Stimulated activated CD4-positive, alpha-beta T cell treated with anti-CD3 and anti-CD28 coated beads, Interleukin-2, amount 100 ng/mL, for 24 hours (primary cell): ENCODE measurements at regions not wholly inside any gene's neighbourhood (a gene's known extent, or its start where the extent isn't known, plus 50 kb on each side); places are given as distances from the start of the nearest gene placed in this dataset.

Experiments
- DNase-seq, 2 donors: peaks; one replicate each; pipeline ENCODE4 v3.0.0-alpha.2; 2020

DNA sequence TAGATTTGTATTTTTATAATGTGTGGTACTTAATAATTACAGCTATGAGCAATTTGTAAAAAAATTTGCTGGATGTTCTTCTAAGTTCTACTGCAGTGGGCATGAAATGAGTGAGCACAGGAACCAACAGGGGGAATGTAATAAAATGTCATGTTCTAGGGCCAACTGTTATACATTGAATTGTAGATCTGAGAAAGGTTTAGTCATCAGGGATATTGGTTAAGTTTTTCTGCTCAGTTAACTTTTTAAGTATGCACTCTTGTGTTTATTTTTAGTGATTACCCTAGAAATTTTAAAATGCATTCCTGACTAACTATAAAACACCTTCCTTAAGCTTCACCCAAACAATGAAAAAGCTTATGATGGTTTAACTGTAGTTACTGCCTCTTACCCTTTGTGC is 101.8 kb downstream of the CAND1 start:
- DNase-seq, result no peak

- no peak for DNase-seq
Measured at GRCh38 chr12:67377021-67377420, 107.9 kb downstream of the CAND1 start.

GRCh38 chr12:67377541-67377940 is 108.4 kb downstream of the CAND1 start:
- DNase-seq, result no peak

GRCh38 chr12:67382241-67382871 is 113.2 kb downstream of the CAND1 start:
- no peak for DNase-seq

DNA sequence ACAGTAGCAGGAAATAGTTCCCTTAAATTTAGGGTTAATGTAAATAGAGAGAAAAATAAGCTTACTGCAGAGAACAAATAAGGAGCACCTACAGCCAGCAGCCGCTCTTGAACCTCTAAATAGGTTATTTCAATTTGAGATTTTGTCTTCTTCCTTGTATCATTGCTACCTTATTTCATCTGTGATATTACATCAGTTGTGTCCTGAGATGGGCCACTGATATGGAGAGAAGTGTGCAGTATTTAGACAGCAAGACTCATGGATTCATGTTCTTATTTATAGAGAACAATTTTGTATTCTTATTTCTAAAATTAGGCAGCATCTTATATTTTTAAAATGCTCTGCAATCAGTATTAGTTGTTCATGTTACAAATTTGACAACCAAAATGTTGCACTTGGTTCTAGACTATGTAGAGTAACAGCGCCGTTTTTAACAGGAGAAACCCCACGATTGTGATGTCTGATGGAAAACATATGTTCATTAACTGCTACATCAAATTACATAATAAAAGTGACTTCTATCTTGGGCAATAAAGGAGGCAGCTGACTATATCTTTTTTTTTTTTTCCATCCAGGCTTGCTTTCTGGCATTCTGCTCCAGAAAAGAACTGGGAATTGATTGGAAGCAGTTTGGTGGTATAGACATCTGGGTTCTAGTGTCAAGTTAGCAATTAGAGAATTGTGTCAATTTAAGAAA is 117.9 kb downstream of the CAND1 start:
- DNase-seq, result no peak

- no peak for DNase-seq
Measured at GRCh38 chr12:67388331-67389138, 119.4 kb downstream of the CAND1 start.

GRCh38 chr12:67390273-67390672 is 121.1 kb downstream of the CAND1 start:
- DNase-seq, result no peak

GRCh38 chr12:67391034-67391433 is 121.9 kb downstream of the CAND1 start:
- DNase-seq, result no peak

GRCh38 chr12:67391656-67392055 is 122.5 kb downstream of the CAND1 start:
- no peak for DNase-seq

DNA sequence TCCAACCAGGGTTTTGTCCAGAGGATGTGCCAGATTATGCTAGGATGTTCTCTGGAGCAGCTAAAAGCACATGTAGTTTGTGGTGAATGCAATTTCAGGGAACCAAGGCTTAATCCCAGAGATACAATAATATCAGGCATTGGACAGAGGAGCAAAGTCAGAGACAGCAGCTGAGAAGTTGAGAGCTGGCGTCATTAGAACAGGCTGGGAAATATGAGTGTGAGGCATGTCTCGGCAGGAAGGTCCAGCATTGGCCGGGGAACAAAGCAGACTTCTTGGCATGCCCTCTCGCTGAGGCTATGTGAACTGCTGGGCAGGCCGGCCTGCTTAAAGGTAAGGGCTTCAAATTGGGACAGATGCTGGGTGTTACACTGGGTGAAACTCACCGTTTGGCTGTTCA is 125.4 kb downstream of the CAND1 start:
- no peak for DNase-seq

DNA sequence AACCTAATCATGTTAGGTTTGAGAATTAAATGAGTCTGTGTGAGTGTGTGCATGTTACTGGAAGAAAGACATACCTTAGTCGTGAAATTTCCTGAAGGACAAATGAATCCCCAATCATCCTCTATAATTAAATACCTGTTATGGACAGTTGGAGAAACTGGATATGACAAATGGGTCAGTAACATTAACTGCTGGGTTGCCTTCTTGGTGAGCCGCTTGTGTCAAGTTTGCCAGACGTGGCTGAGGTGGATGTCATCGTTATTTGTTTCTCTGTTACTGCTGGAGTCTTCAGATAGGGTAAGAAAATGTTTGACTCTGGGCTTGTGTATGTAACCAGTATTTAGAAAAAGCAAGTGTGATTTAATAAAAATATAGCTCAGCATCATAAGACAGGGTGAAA is 131.6 kb downstream of the CAND1 start:
- DNase-seq, result no peak

- no peak for DNase-seq
Measured at GRCh38 chr12:67410246-67410645, 141.1 kb downstream of the CAND1 start.

GRCh38 chr12:67410667-67411067 is 141.5 kb downstream of the CAND1 start:
- no peak for DNase-seq

DNA sequence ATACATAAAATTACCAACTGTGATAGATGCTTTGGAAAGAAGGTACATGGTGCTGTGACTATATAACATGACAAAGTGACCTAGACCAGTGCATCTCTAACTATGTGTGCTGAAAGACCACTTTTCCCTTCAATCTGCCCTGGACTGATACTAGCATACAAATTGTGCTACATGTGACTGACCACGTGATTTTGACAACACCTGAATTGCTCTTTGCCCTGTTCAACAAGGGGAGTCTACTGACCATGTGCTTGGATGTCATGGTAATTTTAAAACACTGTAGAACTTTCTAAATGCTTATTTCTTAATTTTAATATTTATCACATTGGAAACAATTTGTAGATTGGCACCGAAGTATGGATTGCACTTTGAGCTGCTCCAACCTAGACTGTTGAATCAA is 142.4 kb downstream of the CAND1 start:
- no peak for DNase-seq

DNA sequence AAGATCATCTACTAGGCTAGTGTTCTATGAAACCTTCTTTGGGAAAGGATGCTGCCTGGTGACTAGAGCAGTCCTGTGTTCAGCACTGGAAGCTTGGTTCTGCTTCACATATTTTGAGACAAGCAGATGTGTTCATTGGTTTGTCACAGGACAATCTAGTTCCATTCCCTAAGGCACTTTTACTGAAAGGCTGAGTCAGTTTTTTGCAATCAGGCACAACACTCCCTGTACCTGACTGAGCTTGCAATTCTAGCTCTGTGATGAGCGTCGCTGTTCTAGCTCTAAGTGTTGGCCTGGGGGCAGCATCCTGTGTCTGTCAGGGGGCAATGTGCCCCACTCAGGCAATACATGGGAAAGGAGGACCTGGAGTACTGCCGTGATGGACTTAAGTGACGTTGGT is 144.4 kb downstream of the CAND1 start:
- no peak for DNase-seq

GRCh38 chr12:67414011-67414715 is 145.0 kb downstream of the CAND1 start:
- DNase-seq, result no peak

DNA sequence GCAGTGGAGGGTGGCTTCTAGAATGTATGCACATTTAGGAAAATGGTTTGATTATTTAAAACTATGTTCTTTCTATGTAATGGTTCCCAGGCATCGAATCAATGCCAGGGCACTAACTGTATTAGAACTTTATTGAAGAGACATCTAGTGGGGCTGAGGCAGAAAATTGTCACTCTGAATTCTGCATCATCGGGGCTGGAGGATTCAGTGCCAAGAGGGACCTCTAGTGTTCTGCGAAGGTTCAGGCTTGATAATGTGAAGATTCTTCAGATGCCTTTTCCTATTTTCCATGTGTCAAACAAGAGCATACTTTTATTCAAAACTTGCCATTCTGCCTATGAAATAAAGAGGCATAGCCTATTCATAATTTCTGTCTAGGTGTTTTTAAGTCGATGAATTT is 146.3 kb downstream of the CAND1 start:
- DNase-seq, result no peak

GRCh38 chr12:67419810-67420209 is 150.7 kb downstream of the CAND1 start:
- DNase-seq, result no peak

- DNase-seq, result no peak
Measured at GRCh38 chr12:67420506-67420905, 151.3 kb downstream of the CAND1 start.

- no peak for DNase-seq
Measured at GRCh38 chr12:67422081-67422480, 152.9 kb downstream of the CAND1 start.

- no peak for DNase-seq
Measured at GRCh38 chr12:67424784-67425183, 155.6 kb downstream of the CAND1 start.

- DNase-seq, result no peak
Measured at GRCh38 chr12:67425394-67425793, 156.2 kb downstream of the CAND1 start.

DNA sequence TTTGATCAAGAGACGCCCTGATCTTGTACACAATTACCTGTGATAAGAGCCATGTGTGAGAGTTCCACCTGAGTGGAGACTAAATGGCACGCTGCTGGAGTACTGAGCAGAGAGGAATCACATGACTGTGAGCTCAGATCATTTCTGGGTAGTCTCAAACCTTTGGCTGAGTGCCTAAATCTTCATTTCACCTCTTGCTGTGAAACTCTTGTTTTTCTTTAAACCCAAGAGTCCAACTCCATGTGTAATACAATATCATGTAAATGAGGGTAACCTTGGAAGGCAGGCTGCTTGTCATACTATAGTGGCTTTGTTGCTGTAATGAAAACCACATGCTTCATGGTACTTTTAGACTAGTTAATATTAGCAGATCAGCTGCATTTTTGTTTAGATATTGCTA is 156.9 kb downstream of the CAND1 start:
- DNase-seq, result no peak
